ENCODE measurements at regions not wholly inside any gene's neighbourhood (a gene's known extent, or its start where the extent isn't known, plus 50 kb on each side); places are given as distances from the start of the nearest gene placed in this dataset.

DNA sequence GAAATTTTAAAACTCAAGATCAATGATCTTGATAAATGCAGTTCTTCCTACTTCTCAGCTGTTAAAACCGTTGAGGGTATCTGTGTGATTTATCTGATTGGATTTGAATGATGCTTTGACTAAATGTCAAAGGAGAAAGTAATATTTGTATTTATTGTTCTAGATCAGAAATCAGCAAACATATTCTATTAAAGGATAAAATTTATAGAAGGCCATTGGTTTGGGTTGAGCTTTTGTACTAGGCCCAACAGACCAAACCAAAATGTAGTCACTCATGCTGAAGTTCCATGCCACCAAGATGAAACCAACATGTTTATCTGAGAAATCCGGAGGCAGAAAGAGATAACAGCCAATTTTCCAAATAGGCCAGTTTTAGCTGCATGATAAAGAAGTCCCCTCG is 64.5 kb upstream of the BMP2K start:
- no peak for TF ChIP-seq CTCF (IDR thresholded peaks at IDR 0.05; ENCODE audit: extremely low read depth in 1 of 2, insufficient read depth in 1 of 2, low read depth in 1 of 2, low read length in 2 of 2)
- no peak for TF ChIP-seq POLR2A (IDR thresholded peaks at IDR 0.05; ENCODE audit: low read depth, low read length)
- TF ChIP-seq EZH2 (IDR thresholded peaks at IDR 0.05; ENCODE audit: borderline replicate concordance, low read depth, low read length, severe bottlenecking): no peak
- no peak for TF ChIP-seq GATA2 (IDR thresholded peaks at IDR 0.05; ENCODE audit: insufficient read depth, insufficient read length, low read depth, low read length)
- TF ChIP-seq JUN (IDR thresholded peaks at IDR 0.05; ENCODE audit: borderline replicate concordance, insufficient read depth, insufficient read length, low read depth): no peak
- no peak for TF ChIP-seq MAX (IDR thresholded peaks at IDR 0.05; ENCODE audit: insufficient read depth, insufficient read length)
- no peak for TF ChIP-seq POLR2AphosphoS5 (IDR thresholded peaks at IDR 0.05; ENCODE audit: insufficient read depth, low read depth, low read length)

Data from endothelial cell of umbilical vein (primary cell).